ENCODE measurements at regions not wholly inside any gene's neighbourhood (a gene's known extent, or its start where the extent isn't known, plus 50 kb on each side); places are given as distances from the start of the nearest gene placed in this dataset.
A peak's percentile ranks its signal among the peaks of the same experiment; 100 is the strongest.

GRCh38 chr9:129336601-129337331 is 158.7 kb upstream of the IER5L start:
- DNase-seq: no peak

DNA sequence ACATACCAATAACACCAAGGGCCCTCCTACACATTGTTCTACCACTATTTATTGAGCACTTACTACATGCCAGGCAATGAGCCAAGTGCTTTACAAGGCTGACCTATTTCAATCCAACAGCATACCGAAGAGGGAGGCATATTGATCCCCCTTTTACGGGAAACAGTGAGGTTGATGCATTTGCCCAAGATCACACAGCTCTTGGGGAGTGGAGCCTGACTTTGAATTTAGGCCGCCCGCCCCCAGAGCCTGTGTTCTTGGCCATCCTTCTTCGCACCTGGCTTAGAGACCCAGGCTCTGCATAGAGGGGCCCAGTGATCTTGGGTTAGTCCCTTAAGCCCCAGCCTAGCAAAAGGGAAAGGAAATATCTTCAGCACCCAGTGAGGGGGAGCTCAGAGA is 158.1 kb upstream of the IER5L start:
- DNase-seq: no peak

DNA sequence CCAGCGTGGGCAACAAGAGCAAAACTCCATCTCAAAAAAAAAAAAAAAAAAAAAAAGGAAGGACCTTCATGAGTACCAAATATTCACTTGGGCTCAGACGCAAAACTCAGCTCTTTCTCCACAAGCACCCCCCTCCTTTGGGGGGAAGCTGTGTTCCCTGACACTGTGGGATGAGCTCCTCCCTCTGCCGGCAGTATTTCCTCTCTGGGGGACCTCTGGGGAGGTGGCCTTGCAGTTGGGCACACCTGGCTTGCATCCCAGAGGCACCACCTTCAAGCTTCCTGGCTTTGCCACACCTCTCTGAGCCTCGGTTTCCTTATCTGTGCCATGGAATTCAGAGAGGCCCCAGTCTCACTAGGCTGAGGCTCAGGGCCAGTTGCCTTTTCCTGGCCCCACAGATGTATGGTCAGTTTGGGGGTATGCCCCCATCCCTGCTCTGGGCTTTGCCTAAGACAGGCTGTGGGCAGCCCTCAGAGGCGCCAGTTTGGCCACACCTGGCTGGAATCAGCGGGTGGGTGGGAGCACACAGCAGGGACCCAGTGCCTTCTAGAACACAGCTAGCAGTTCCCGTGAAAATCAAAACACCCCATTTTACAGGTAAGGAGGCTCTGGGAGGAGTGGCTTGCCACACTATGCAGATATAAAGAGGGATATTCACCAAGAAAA is 157.5 kb upstream of the IER5L start:
- no peak for DNase-seq

DNA sequence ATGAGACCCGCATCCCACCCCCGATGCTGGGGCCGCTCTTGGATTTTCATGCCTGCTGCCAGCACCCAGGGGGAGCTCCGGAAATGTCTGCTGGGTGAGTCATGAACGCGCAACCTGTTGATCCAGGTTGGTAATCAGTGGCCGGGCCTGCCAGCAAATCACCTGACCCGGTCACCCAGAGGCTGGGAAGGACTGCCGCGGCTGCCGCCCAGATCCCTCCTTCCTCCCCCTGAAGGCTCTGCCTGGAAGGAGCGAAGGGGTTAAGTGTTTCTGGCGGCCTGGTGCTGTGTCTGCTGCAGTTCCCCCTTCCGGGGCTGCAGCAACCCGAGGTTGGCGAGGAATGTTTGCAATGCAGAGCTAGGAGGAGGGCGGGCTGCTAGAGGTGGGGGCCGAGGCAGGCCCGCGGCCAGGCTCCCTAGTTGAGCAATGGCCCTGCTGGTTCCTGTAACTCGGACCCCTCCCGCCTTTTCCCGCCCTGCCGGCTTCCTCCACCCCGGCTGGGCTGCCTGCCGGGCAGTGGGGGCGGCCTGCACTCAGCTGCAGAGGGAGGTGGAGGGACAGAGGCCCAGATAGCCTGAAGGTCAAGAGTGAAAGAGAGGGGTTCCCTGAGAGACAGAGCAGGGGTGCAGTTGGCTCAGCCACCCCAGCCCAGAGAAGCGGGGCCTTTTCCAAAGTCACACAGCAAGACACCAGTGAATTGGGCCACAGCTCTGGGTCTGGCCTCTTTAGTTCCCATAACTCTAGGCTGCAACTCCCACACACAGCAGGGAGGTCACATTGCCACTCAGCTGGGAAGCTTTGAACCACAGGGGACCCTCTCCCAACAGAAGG is 156.3 kb upstream of the IER5L start:
- DNase-seq: peak; percentile 46

DNA sequence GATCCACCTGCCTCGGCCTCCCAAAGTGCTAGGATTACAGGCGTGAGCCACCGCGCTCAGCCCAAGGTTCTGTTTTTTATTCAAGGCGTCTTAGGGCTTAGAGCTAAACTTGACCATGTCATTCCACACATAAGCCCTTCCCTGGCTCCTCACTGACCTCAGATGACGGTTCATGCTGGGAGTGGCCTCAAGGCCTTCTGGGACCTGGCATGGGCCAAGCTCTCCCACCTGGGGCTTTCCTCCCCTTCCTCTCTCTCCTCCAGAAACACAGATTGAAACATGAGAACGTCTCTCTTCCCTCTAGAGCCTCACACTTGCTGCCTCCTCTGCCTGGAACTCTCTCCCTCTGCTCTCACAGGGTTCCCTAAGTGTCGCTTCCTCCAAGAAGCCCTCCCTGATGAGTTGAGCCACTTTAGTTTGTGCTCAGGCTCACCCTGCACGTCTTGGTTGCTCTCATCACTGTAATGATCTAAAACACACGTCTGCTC is 155.6 kb upstream of the IER5L start:
- no peak for DNase-seq

- DNase-seq: no peak
These were observed 154.5 kb upstream of the IER5L start for GRCh38 chr9:129332581-129332980.

DNA sequence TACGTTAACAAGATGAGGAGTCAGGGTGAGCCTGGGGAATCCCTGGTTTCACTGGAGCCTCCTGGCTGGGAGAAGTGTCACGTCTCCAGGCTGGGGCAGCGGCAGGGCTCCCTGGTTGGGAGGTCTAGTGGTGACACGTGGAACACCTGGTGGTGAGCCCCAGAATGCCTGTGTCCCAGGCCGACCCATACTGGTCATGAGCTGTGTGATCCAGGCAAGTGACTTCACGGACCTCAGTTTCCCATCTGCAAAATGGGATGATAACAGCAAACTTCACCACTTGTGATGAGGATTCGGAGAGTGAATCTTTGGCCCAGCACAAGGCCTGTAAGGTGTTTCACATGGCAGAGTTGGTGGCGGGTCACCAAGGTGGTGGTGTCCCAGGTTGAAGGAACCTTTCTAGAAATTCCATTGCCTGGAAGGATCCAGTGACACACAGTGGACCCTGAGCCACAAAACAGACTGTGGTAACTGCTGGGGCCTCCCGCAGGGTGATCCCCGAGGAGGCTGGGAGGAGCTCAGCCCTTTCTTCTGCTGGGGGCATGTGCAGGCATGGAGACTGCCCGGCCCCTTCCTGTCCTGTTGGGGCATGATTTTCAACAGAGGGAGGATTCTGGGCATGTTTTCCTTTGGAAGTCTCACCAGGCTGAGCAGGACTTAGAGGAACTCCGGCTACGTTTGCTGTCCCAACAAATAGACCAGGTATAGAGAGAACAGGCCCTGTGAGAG is 153.9 kb upstream of the IER5L start:
- no peak for DNase-seq

- DNase-seq: no peak
These were observed 153.4 kb upstream of the IER5L start for GRCh38 chr9:129331493-129331765.

- no peak for DNase-seq
These were observed 152.8 kb upstream of the IER5L start for GRCh38 chr9:129330711-129331492.

DNA sequence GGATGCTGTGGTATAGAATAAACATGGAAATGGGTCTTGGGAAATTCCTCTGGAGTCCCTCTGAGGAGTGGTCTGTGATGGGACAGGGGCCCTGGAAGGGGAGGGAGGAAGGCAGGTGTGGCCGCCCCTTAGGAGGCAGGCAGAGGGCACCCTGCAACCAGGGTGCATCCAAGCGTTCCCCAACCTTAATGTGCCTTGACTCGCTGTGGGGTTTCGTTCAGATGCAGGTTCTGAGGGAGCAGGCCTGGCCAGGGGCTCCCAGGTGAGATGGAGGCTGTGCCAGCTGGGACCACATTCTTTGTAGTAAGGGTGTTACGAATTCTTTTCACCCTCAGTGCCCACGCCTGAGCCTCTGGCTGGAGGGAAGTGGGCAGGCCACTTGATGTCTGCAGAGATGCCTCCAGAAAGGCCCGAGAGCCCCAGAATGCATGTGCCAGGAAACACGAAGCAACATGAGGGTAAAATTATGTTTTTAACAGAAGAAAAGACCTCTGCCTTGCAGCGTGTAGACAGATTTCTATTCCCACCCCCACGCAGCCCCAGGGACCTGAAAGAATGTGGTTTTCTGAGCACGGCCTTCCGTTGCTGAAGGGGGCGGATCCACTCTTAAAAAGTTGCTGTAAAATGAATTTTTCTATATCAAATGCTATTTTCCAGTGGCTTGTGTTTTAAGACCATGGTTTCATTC is 150.4 kb upstream of the IER5L start:
- DNase-seq: no peak

DNA sequence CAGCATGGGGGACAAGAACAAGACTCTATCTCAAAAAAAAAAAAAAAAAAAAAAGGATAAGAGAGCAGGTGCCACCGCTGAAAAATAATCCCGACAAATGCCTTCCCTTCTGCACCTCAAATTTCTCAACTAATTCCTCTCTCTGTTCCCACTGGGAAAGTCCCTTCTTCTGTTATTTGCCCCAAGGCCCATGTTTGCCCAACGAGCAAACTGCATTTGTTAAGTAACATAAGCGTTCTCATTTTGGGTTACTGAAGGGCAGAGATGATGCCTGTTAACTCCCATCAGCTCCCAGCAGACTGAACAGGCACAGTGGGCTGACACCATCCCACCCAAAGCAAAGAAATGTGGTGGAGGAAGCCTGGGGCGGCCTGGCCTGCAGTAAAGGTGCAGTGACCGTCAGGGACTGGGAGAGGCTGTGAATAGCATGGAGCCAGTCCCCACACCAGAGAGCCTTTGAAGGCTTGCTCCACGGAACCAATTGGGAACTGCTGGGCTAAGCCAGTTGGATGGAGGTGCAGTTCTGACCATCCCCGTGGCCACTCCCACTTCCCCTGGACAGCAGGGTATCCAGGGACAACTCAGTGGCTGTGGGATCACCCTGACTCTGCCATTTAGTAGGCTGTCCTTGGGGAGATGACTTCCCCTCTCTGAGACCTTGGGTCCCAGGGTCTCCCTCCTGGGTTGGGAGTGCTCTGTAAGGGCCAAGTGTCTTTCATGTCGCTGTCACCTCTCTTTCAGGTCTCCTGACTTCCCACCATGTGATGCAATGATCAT is 149.7 kb upstream of the IER5L start:
- DNase-seq: no peak

DNA sequence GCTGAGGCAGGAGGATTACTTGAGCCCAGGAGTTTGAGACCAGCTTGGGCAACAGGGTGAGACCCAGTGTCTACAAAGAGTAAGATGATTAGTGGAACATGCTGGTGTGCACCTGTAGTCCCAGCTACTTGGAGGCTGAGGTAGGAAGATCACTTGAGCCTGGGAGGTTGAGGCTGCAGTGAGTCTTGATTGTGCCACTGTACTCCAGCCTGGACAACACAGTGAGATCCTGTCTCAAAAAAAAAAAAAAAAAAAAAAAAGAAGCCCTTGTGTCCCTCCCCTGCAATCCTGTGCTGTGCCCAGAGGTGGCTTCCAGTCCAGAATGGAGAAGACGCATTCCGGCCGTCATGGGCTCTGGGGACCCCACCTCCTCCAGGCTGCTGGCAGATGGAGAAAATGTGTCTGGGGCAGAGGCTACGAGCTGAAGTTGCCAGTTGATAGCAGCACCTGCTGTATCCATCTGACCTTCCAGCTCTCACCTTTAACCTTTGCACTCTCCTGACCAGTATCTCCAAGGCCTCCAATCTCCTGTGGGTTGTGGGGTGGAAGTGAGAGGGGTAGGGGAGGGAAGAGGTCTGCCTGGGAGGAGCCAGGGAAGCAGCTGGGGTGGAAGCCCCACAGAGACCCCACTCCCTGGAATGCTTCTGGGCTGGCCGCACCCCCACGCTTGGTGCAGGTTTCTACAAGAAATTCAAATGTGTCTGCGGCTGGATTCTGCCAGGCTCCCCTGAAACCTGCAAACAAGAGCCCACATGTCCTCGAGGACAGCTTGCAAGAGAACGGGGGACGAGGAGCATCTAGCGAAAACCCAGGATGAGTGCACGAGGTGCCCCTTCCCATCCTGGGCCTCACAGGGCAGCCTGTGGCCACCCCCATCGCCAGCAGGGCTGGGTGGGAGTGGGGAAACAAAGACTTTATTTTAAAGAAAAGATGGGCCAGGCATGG is 148.3 kb upstream of the IER5L start:
- DNase-seq: no peak

GRCh38 chr9:129324808-129325502 is 146.9 kb upstream of the IER5L start:
- DNase-seq: no peak

- DNase-seq: no peak
These were observed 146.0 kb upstream of the IER5L start for GRCh38 chr9:129323999-129324553.

GRCh38 chr9:129323376-129323998 is 145.4 kb upstream of the IER5L start:
- DNase-seq: no peak

- DNase-seq: no peak
These were observed 144.7 kb upstream of the IER5L start for GRCh38 chr9:129322641-129323375.

GRCh38 chr9:129322022-129322621 is 144.1 kb upstream of the IER5L start:
- no peak for DNase-seq

Data from DMS153 (cell line).